Neural progenitor cell (in vitro differentiated cells): ENCODE measurements at regions not wholly inside any gene's neighbourhood (a gene's known extent, or its start where the extent isn't known, plus 50 kb on each side); places are given as distances from the start of the nearest gene placed in this dataset.

ENCODE experiments used
- DNase-seq: peaks from one replicate; pipeline ENCODE4 v3.0.0-alpha.2; 2016; ENCODE audit warnings: low spot score
- H2AFZ ChIP-seq: fragments of 200-600 bp; sonication (generic); replicated peaks from 2 replicates; pipeline ENCODE4 v1.6.1; 2016; ENCODE audit warnings: antibody characterized with exemption
- H3F3A ChIP-seq: fragments of 200-600 bp; sonication (generic); 2 replicates; pipeline ENCODE4 v1.6.1; 2016; ENCODE audit warnings: antibody characterized with exemption, low read depth
- H3K27ac ChIP-seq: fragments of 200-600 bp; sonication (generic); 2 replicates; pipeline ENCODE4 v1.5.1; 2016; ENCODE audit warnings: mild to moderate bottlenecking
- H3K27me3 ChIP-seq: fragments of 200-600 bp; sonication (generic); 2 replicates; pipeline ENCODE4 v1.6.1; 2016; ENCODE audit warnings: mild to moderate bottlenecking, moderate library complexity
- H3K36me3 ChIP-seq: fragments of 200-600 bp; sonication (generic); 2 replicates; pipeline ENCODE4 v1.5.1; 2016
- H3K4me1 ChIP-seq: fragments of 200-600 bp; sonication (generic); 2 replicates; pipeline ENCODE4 v1.6.1; 2016; ENCODE audit warnings: mixed run types
- H3K4me2 ChIP-seq: fragments of 200-600 bp; sonication (generic); 2 replicates; pipeline ENCODE4 v1.6.1; 2016
- H3K4me3 ChIP-seq: fragments of 200-600 bp; sonication (generic); 2 replicates; pipeline ENCODE4 v1.5.1; 2016
- H3K79me2 ChIP-seq: fragments of 200-600 bp; sonication (generic); 2 replicates; pipeline ENCODE4 v1.6.1; 2016; ENCODE audit warnings: low read depth
- H3K9ac ChIP-seq: fragments of 200-600 bp; sonication (generic); 2 replicates; pipeline ENCODE4 v1.6.1; 2016
- H3K9me3 ChIP-seq: fragments of 200-600 bp; sonication (generic); 2 replicates; pipeline ENCODE4 v1.5.1; 2016; ENCODE audit warnings: low read depth
- H4K20me1 ChIP-seq: fragments of 200-600 bp; sonication (generic); 2 replicates; pipeline ENCODE4 v1.6.1; 2016; ENCODE audit warnings: low read depth
- H3K27ac Mint-ChIP-seq: 3 replicates; pipeline ENCODE4 v1.8.0; 2021; ENCODE audit warnings: mixed read lengths
- H3K27me3 Mint-ChIP-seq: 2 replicates; pipeline ENCODE4 v1.8.0; 2022; ENCODE audit warnings: low read depth, mild to moderate bottlenecking, inconsistent platforms, moderate library complexity, mixed read lengths; ENCODE audit not compliant: insufficient read depth
- H3K36me3 Mint-ChIP-seq: 3 replicates; pipeline ENCODE4 v1.8.0; 2021; ENCODE audit warnings: mixed read lengths
- H3K4me1 Mint-ChIP-seq: 3 replicates; pipeline ENCODE4 v1.8.0; 2021; ENCODE audit warnings: mixed read lengths
- H3K4me3 Mint-ChIP-seq: 3 replicates; pipeline ENCODE4 v1.8.0; 2021; ENCODE audit warnings: mild to moderate bottlenecking, moderate library complexity, mixed read lengths
- H3K9me3 Mint-ChIP-seq: 3 replicates; pipeline ENCODE4 v1.8.0; 2020; ENCODE audit warnings: mixed read lengths
- EZH2 ChIP-seq: fragments of 200-600 bp; sonication (generic); IDR thresholded peaks from 2 replicates; pipeline ENCODE4 v1.6.1; 2017; ENCODE audit warnings: antibody characterized with exemption, mild to moderate bottlenecking, moderate library complexity
- EZH2phosphoT487 ChIP-seq: fragments of 200-600 bp; sonication (generic); IDR thresholded peaks from 2 replicates; pipeline ENCODE4 v1.6.1; 2017; ENCODE audit warnings: antibody characterized with exemption
- TF ChIP-seq, protein P1 (sequence below): fragments of 200-600 bp; sonication (generic); IDR thresholded peaks from 2 replicates; pipeline ENCODE4 v1.5.1; 2017; ENCODE audit warnings: antibody characterized with exemption, mild to moderate bottlenecking

GRCh38 chr14:73775339-73776193 is 61.4 kb upstream of the PNMA1 start:
- Histone ChIP-seq H4K20me1 (peaks cover 33% of the 10 kb centered on the region), H3K9me3 (no peaks in the 10 kb centered on the region), H3K4me2 (no peak overlapping the region), H3K36me3 (no peaks in the 10 kb centered on the region), H3K4me1 (peaks cover 5% of the 10 kb centered on the region), H3K27me3 (peaks cover 98% of the 10 kb centered on the region), H3F3A (no peaks in the 10 kb centered on the region), H3K4me3 (no peak overlapping the region), H3K79me2 (no peaks in the 10 kb centered on the region), H3K9ac (no peak overlapping the region), H2AFZ (no peak overlapping the region), H3K27ac (no peak overlapping the region)
- Mint-ChIP-seq H3K36me3 (peaks cover 2% of the 10 kb centered on the region), H3K27ac (no peak overlapping the region), H3K4me1 (peaks cover 50% of the 10 kb centered on the region), H3K4me3 (no peak overlapping the region), H3K9me3 (no peaks in the 10 kb centered on the region), H3K27me3 (peaks cover 12% of the 10 kb centered on the region)
- TF ChIP-seq, protein P1, sequence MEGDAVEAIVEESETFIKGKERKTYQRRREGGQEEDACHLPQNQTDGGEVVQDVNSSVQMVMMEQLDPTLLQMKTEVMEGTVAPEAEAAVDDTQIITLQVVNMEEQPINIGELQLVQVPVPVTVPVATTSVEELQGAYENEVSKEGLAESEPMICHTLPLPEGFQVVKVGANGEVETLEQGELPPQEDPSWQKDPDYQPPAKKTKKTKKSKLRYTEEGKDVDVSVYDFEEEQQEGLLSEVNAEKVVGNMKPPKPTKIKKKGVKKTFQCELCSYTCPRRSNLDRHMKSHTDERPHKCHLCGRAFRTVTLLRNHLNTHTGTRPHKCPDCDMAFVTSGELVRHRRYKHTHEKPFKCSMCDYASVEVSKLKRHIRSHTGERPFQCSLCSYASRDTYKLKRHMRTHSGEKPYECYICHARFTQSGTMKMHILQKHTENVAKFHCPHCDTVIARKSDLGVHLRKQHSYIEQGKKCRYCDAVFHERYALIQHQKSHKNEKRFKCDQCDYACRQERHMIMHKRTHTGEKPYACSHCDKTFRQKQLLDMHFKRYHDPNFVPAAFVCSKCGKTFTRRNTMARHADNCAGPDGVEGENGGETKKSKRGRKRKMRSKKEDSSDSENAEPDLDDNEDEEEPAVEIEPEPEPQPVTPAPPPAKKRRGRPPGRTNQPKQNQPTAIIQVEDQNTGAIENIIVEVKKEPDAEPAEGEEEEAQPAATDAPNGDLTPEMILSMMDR, result no peak
- TF ChIP-seq EZH2phosphoT487, result no peak
- DNase-seq, result no peak

DNA sequence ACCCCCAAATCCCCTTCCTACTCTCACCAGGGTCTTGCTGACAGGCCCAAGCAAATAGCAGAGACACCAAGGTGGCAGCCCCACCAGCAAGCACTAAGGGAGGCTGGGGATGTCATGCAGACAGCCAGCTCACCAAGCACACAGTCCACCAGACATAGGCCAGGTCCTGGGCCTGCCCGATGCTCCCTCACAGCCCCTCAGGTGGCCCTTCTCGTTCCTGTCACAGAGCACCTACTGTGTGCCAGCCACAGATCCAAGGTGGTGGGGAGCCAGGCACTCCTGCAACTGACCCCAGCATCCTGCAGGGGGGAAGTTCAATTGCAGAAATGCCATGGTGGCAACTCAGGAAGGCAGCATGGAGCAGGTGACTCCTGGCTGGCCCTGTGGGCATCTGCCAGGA is 60.5 kb upstream of the PNMA1 start:
- Mint-ChIP-seq H3K9me3 (no peaks in the 10 kb centered on the region), H3K27ac (no peak overlapping the region), H3K27me3 (peaks cover 13% of the 10 kb centered on the region), H3K4me3 (no peak overlapping the region), H3K36me3 (peaks cover 2% of the 10 kb centered on the region), H3K4me1 (peaks cover 56% of the 10 kb centered on the region)
- Histone ChIP-seq H3K4me2 (no peak overlapping the region), H3K79me2 (no peaks in the 10 kb centered on the region), H3K27ac (no peak overlapping the region), H3K36me3 (no peaks in the 10 kb centered on the region), H3F3A (no peaks in the 10 kb centered on the region), H3K4me3 (no peak overlapping the region), H3K9ac (no peak overlapping the region), H3K27me3 (peaks cover 97% of the 10 kb centered on the region), H3K9me3 (no peaks in the 10 kb centered on the region), H4K20me1 (peaks cover 28% of the 10 kb centered on the region), H3K4me1 (peaks cover 5% of the 10 kb centered on the region), H2AFZ (no peak overlapping the region)
- no peak for DNase-seq
- TF ChIP-seq EZH2phosphoT487 (no peak), EZH2 (no peak)
- TF ChIP-seq, protein P1, result no peak

- Histone ChIP-seq H2AFZ (no peak overlapping the region), H3K4me3 (no peak overlapping the region), H3K4me1 (peaks cover 5% of the 10 kb centered on the region), H4K20me1 (peaks cover 28% of the 10 kb centered on the region), H3K79me2 (no peaks in the 10 kb centered on the region), H3K27ac (no peak overlapping the region), H3K36me3 (no peaks in the 10 kb centered on the region), H3K9me3 (no peaks in the 10 kb centered on the region), H3K27me3 (peaks cover 98% of the 10 kb centered on the region), H3K4me2 (no peak overlapping the region), H3K9ac (no peak overlapping the region), H3F3A (no peaks in the 10 kb centered on the region)
- Mint-ChIP-seq H3K27me3 (peaks cover 13% of the 10 kb centered on the region), H3K27ac (no peak overlapping the region), H3K4me3 (no peak overlapping the region), H3K9me3 (no peaks in the 10 kb centered on the region), H3K4me1 (peaks cover 56% of the 10 kb centered on the region), H3K36me3 (peaks cover 2% of the 10 kb centered on the region)
- TF ChIP-seq EZH2phosphoT487 (no peak), EZH2 (no peak)
- TF ChIP-seq, protein P1, result no peak
- no peak for DNase-seq
Observed at GRCh38 chr14:73774241-73774570, 60.0 kb upstream of the PNMA1 start.
